HG03103 (cell line): ENCODE measurements at regions not wholly inside any gene's neighbourhood (a gene's known extent, or its start where the extent isn't known, plus 50 kb on each side); places are given as distances from the start of the nearest gene placed in this dataset.
"Not testable (repeated sequence)": the region's sequence is repeated elsewhere in the genome, so short reads cannot be mapped to it uniquely, and the experiment has no call there.

Source experiments
- ATAC-seq: cut with Tn5 transposase; IDR thresholded peaks from one replicate; pipeline ENCODE4 v1.9.1; 2021; ENCODE audit warnings: low read depth; ENCODE audit not compliant: unreplicated experiment

GRCh38 chr6:84582997-84583396 lies 181.4 kb downstream of the TBX18 start:
- no peak for ATAC-seq

DNA sequence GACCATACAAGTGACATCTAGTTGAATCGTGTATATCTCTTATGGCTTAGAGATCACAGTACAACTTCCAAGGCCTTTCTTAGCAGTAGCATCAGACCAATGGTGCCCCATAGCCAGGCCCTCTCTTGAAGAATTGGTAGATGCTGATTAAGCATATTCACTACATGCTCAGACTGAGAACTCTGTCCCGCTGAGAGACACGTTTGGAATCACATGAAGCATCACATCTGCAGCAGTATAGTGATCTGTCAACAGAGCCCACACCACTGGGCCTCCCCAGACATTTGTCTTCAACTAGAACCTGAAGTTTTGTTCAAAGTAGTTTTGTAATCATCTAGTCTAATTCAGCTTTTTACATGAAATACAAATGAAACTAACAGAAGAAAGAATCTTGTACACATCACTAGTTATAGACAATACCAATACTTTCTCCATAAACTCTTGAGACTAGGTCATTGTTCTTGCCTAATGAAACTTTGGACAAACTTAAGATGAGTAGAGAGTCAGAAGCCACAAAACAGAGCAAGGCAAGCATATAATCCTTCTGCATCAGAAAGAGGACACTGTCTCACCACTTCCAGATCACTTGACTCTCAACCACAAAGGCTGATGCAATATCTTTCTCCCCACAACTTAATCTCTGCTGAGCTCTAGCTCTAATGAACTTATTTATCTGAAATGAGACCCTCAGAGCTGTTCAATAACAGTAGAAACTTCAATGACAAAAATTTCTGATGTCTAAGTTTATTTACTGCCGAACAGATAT lies 182.7 kb downstream of the TBX18 start:
- no peak for ATAC-seq

GRCh38 chr6:84579404-84579803 lies 185.0 kb downstream of the TBX18 start:
- no peak for ATAC-seq

GRCh38 chr6:84576029-84576428 lies 188.4 kb downstream of the TBX18 start:
- no peak for ATAC-seq

GRCh38 chr6:84575264-84575663 lies 189.1 kb downstream of the TBX18 start:
- peak; percentile 98 for ATAC-seq

GRCh38 chr6:84569882-84570281 lies 194.5 kb downstream of the TBX18 start:
- ATAC-seq, result no peak

- no peak for ATAC-seq
These were observed 195.4 kb downstream of the TBX18 start for GRCh38 chr6:84568971-84569370.

GRCh38 chr6:84565718-84566117 lies 198.7 kb downstream of the TBX18 start:
- not testable (repeated sequence) for ATAC-seq

DNA sequence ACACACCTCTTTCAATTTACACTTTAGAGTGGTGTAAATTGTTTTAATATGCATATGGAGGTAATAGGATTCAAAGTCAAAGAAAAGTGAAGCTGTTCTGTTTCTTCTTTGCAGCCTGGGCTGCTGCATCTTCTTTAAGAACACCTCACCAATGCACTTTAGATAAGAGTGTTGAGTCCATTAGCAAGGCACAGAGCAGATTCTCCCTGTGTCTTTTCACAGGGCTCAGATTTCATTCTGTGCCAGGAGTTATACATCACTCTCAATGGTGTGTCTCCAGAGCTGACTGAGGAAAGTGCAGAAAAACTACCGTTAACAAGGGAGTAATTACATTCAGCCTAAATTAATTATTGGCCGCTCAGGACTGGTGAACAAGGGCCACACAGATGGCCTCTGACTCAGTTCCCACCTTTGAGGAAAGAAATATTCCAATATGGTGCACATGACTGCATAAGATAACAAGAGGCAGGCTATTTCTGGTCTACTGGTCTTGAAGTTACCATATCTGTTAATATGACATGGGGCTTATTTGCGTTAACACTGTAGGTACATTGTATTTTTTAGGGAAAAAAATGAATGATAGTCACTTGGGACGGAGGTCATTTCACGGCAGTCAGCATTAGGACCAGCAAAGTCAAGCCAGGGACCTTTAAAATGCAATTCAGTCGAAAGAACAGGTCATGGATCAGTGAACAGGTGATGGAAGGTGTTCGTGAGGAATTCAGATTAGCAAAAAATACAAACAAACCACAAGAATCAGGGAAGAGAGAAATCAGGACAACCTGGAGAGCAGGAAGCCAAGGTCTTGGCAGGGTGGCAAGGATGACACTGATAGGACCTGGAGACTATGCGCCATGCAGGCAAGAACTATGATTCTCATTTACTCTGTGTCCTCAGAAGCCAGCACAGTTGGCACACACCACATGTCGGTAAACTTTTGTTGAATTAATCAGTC lies 203.7 kb downstream of the TBX18 start:
- ATAC-seq, result no peak

- ATAC-seq, result no peak
These were observed 207.7 kb downstream of the TBX18 start for GRCh38 chr6:84556541-84557335.

GRCh38 chr6:84554706-84555105 lies 209.7 kb downstream of the TBX18 start:
- no peak for ATAC-seq

- no peak for ATAC-seq
These were observed 210.3 kb downstream of the TBX18 start for GRCh38 chr6:84554074-84554473.

- no peak for ATAC-seq
These were observed 210.9 kb downstream of the TBX18 start for GRCh38 chr6:84553527-84553926.

GRCh38 chr6:84551797-84552196 lies 212.6 kb downstream of the TBX18 start:
- no peak for ATAC-seq

- ATAC-seq, result no peak
These were observed 214.5 kb downstream of the TBX18 start for GRCh38 chr6:84549917-84550316.

- no peak for ATAC-seq
These were observed 217.0 kb downstream of the TBX18 start for GRCh38 chr6:84547341-84547801.

DNA sequence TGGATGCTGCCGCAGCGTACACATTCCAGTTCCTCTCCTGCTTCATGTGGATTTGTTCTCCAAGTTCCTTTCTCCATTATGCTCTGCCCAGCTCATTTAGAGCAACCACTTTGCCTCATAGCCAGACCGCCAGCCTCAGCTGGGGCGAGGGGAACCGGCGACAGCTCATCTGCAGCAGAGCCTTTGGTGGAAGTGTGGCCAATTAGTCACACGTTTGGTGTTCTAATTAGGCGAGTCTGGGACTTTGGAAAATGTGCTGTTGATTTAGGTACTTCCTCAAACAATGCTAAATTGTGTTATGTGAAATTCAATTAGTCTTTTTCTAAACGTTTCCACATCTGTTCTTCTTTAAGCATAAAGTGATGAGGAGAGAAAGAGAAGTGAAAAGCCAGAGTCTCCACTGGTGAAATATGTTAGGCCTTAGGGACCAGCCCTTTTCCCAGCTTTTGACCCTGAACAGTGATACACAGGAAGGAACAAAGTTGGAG lies 217.9 kb downstream of the TBX18 start:
- ATAC-seq, result no peak

GRCh38 chr6:84539122-84539856 lies 225.1 kb downstream of the TBX18 start:
- ATAC-seq, result no peak

GRCh38 chr6:84536885-84537638 lies 227.3 kb downstream of the TBX18 start:
- no peak for ATAC-seq
